LNCaP clone FGC (cell line): ENCODE measurements at regions not wholly inside any gene's neighbourhood (a gene's known extent, or its start where the extent isn't known, plus 50 kb on each side); places are given as distances from the start of the nearest gene placed in this dataset.

ENCODE experiments used
- DNase-seq: peaks from one replicate; pipeline ENCODE4 v3.0.0-alpha.2; 2011; ENCODE audit warnings: low read depth
- H3K4me3 ChIP-seq: 2 replicates; pipeline ENCODE4 v1.5.1; 2011; ENCODE audit warnings: mild to moderate bottlenecking, low read depth, low read length, control low read depth
- CTCF ChIP-seq: IDR thresholded peaks from 2 replicates; pipeline ENCODE4 v1.5.1; 2012; ENCODE audit warnings: mild to moderate bottlenecking; ENCODE audit not compliant: control insufficient read depth, insufficient read depth; ENCODE audit errors: extremely low read depth

- no peak overlapping the region for H3K4me3 ChIP-seq
- DNase-seq: no peak
- TF ChIP-seq CTCF: no peak
Observed at GRCh38 chr4:129565214-129565613, 469.3 kb downstream of the C4orf33 start.

DNA sequence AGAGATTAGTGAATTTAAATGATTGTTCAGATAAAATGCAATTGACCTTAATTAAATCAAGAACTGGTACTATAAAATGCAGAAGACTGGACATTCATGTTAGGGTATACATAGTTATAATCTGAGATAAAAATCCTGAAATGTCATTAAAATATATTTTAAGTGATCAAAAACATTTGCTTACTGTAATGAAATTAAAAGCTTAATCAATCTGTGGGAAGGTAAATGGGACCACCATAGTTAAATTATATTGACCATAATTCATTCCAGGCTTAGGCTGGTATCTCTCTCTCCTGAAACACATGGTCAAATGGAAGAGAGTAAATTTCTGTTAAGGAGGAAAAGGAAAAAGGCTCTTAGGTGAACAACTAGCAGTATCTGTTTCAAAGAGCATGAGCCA, 474.4 kb downstream of the C4orf33 start:
- TF ChIP-seq CTCF: no peak
- DNase-seq: no peak
- no peak overlapping the region for H3K4me3 ChIP-seq

GRCh38 chr4:129578336-129578735, 482.4 kb downstream of the C4orf33 start:
- DNase-seq: no peak
- no peak for TF ChIP-seq CTCF
- no peak overlapping the region for H3K4me3 ChIP-seq

DNA sequence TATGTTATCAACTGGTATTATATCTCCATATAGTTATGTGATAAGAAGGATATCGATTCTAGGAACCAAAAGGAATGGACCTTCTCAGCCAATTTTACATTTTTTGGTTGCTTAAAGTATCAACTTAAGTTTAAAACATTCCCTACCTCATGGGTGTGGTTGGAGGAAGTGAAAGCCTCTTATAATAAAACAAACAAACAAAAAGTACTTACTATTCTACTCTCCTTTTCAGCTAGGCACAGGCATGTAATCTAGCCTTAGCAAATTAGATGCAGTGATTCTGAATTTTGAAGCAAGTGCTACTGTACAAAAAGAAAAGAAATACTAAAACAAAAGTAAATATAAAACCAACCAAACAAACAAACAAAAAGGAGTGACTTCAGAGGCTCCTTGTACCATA, 485.4 kb downstream of the C4orf33 start:
- H3K4me3 ChIP-seq: no peak overlapping the region
- TF ChIP-seq CTCF: no peak
- DNase-seq: no peak

DNA sequence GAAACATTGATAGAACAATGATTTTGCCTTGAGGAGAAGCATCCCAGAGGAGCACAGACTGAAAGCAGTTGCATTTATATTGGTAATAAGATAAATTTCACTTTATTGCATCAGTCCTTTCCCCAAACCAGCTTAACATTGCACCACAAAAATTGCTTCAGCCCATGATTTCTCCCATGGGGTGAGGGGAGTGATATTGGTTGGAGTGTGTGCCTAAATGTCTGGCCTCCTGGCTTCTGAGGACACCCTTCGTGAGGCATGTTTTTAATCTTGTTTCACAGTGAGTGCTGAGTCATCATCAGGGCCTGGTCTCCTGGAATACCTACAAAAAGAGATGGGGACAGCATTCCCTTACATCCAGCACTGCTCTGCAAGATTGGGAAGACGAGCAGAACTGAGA, 487.9 kb downstream of the C4orf33 start:
- H3K4me3 ChIP-seq: no peak overlapping the region
- no peak for TF ChIP-seq CTCF
- DNase-seq: no peak

DNA sequence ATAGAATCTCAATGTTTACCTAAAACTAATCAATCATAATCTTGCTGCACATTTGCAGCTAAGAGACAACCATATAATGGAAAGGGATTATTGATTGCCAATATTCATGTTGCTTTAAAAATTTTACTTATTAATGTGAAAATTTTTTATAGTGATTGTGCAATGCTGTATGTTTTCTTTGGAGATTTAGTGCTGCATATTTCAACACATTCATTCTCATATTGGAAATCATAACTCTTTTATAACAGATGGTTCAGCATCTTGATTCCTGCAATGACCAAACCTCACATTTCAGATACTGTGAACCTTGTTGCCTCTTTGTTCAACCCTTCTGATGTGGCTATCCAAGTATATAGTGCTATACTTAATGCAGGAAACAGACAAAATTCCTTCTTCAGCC, 502.6 kb downstream of the C4orf33 start:
- no peak for DNase-seq
- no peak for TF ChIP-seq CTCF

DNA sequence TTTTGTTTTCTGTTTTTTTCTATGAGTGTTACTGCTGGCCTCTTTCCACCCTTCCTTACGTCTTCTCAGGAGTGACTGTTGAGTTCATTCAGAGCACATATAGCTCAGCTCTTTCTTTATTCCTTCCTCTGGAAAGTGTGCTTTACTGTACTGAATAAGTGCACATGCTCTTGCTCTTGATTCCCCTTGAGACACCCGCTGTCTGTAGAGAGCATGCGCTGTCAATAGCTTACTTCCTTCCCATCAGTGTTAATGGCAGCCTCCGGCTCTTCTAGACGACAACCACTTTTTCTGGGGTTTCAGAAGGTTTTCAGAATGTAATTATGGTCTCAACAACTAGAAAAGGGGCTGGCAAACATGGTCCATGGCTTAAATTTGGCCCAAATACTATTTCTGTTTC, 504.9 kb downstream of the C4orf33 start:
- DNase-seq: no peak
- TF ChIP-seq CTCF: no peak
- no peak overlapping the region for H3K4me3 ChIP-seq

More for the DNA sequence above, 502.6 kb downstream of the C4orf33 start:
- H3K4me3 ChIP-seq: no peak overlapping the region
